Adrenal gland (tissue), 9 donors: ENCODE measurements at regions not wholly inside any gene's neighbourhood (a gene's known extent, or its start where the extent isn't known, plus 50 kb on each side); places are given as distances from the start of the nearest gene placed in this dataset.
"Not testable (repeated sequence)": the region's sequence is repeated elsewhere in the genome, so short reads cannot be mapped to it uniquely, and the experiment has no call there.

Experiments
- DNase-seq, 7 donors: peaks; one replicate each; pipeline ENCODE4 v3.0.0-alpha.2; 2019 to 2020
- H3K27ac ChIP-seq, 5 donors: fragments of 200-600 bp; sonication (generic) in 4 of 5; 1 replicate in 3 of 5; 2 replicates in 2 of 5; pipeline versions ENCODE4 v1.5.1 to v1.8.0; 2016 to 2020; ENCODE audit warnings: mild to moderate bottlenecking in 1 of 5
- H3K27me3 ChIP-seq: fragments of 200-600 bp; 2 replicates; pipeline ENCODE4 v1.8.0; 2021
- H3K36me3 ChIP-seq, 2 donors: fragments of 200-600 bp; replicated peaks in 1 of 2; 1 replicate in 1 of 2; 2 replicates in 1 of 2; pipeline versions ENCODE4 v1.5.1 to v1.8.0; 2018 to 2022
- H3K4me1 ChIP-seq, 2 donors: fragments of 200-600 bp; replicated peaks in 1 of 2; 1 replicate in 1 of 2; 2 replicates in 1 of 2; pipeline versions ENCODE4 v1.5.1 to v1.8.0; 2018 to 2021
- H3K4me3 ChIP-seq, 4 donors: fragments of 200-600 bp; sonication (generic) in 3 of 4; one replicate each; pipeline ENCODE4 v1.5.1; 2016 to 2018
- H3K9me3 ChIP-seq, 3 donors: fragments of 200-600 bp; sonication (generic) in 1 of 3; replicated peaks in 1 of 3; 1 replicate in 2 of 3; 2 replicates in 1 of 3; pipeline versions ENCODE4 v1.5.1 to v1.8.0; 2016 to 2021
- CTCF ChIP-seq, 6 experiments: fragments of 450-650 bp in 4 of 6; fragments of 200-600 bp in 2 of 6; sonication (generic) in 1 of 6; IDR thresholded peaks; 1 replicate in 5 of 6; 2 replicates in 1 of 6; pipeline versions ENCODE4 v1.5.1 to v1.8.0; 2016 to 2021; ENCODE audit warnings: antibody characterized with exemption in 6 of 6, mild to moderate bottlenecking in 2 of 6, moderate library complexity in 1 of 6
- POLR2A ChIP-seq, 2 donors: fragments of 450-650 bp; IDR thresholded peaks; one replicate each; pipeline ENCODE4 v1.6.1; 2017; ENCODE audit warnings: antibody characterized with exemption in 2 of 2, mild to moderate bottlenecking in 2 of 2, moderate library complexity in 1 of 2
- WGBS, 4 donors: extraction: QIAGEN DNeasy Blood & Tissue Kit in 2 of 4; methylation state at CpG; one replicate each; pipeline versions ENCODE4 v1.1.5 to v1.1.7; 2013 to 2017; 5-methylcytosine and 5-hydroxymethylcytosine counted together
- intact Hi-C, 2 donors: fragments of 100-400 bp; cut with DNase I; formaldehyde crosslinking; loops; one replicate each; pipeline versions ENCODE4 v1.14.1 to v1.15.0; 2022 to 2023
- donor health status: healthy with polysubstance abuse.
- donor health status: Bipolar disorder and iron deficiency.
- donor health status: DM: yes; HTN: yes; CAD: no.
- donor health status: DM: no; HTN: no; CAD: no.
- donor health status: DM: no; HTN: no; CAD: no.

GRCh38 chr3:597746-598145 lies 401.2 kb downstream of the CHL1 start:
- H3K27ac ChIP-seq, H3K36me3 ChIP-seq, H3K27me3 ChIP-seq, H3K4me3 ChIP-seq, intact Hi-C loops, DNase-seq, H3K9me3 ChIP-seq, H3K4me1 ChIP-seq: not testable (repeated sequence)
- 29 to 67% (median 40%) methylated on average over 1 of the region's 1 CpG for WGBS, 4 donors

- intact Hi-C loops, H3K27me3 ChIP-seq, DNase-seq, H3K9me3 ChIP-seq, H3K27ac ChIP-seq, H3K4me3 ChIP-seq, H3K4me1 ChIP-seq, H3K36me3 ChIP-seq: not testable (repeated sequence)
- 62 to 68% (median 63%) methylated on average over 4 of the region's 4 CpGs for WGBS, 4 donors
Observed at GRCh38 chr3:607480-607879, 410.9 kb downstream of the CHL1 start.

- DNase-seq = no peak
- H3K4me1 ChIP-seq = no peaks in the 10 kb centered on the region
- H3K9me3 ChIP-seq = no peaks in the 10 kb centered on the region
- intact Hi-C loops = no loop called here
- no peaks in the 10 kb centered on the region for H3K27me3 ChIP-seq
- TF ChIP-seq CTCF (IDR thresholded peaks at IDR 0.05) (no peak), POLR2A (IDR thresholded peaks at IDR 0.05) (no peak)
- H3K27ac ChIP-seq = no peak overlapping the region
- H3K36me3 ChIP-seq = no peaks in the 10 kb centered on the region
- no peak overlapping the region for H3K4me3 ChIP-seq
Observed at GRCh38 chr3:621714-622113, 425.2 kb downstream of the CHL1 start.

- no peak overlapping the region for H3K27ac ChIP-seq
- H3K27me3 ChIP-seq = no peaks in the 10 kb centered on the region
- no peak for DNase-seq
- WGBS, 4 donors = 80 to 92% (median 80%) methylated on average over 7 of the region's 7 CpGs
- no peaks in the 10 kb centered on the region for H3K9me3 ChIP-seq
- intact Hi-C loops = no loop called here
- H3K36me3 ChIP-seq = no peaks in the 10 kb centered on the region
- H3K4me3 ChIP-seq = no peak overlapping the region
- H3K4me1 ChIP-seq = no peaks in the 10 kb centered on the region
- TF ChIP-seq CTCF (IDR thresholded peaks at IDR 0.05) (no peak), POLR2A (IDR thresholded peaks at IDR 0.05) (no peak)
Observed at GRCh38 chr3:622314-622713, 425.8 kb downstream of the CHL1 start.

GRCh38 chr3:623914-624545 lies 427.5 kb downstream of the CHL1 start:
- no peaks in the 10 kb centered on the region for H3K4me1 ChIP-seq
- H3K4me3 ChIP-seq = no peak overlapping the region
- no peak for DNase-seq
- H3K9me3 ChIP-seq = no peaks in the 10 kb centered on the region
- 60 to 81% (median 70%) methylated on average over 4 of the region's 4 CpGs for WGBS, 4 donors
- no peak overlapping the region for H3K27ac ChIP-seq
- no peak for TF ChIP-seq POLR2A (IDR thresholded peaks at IDR 0.05)
- TF ChIP-seq CTCF (IDR thresholded peaks at IDR 0.05) = no peak
- no peaks in the 10 kb centered on the region for H3K27me3 ChIP-seq
- no peaks in the 10 kb centered on the region for H3K36me3 ChIP-seq
- intact Hi-C loops = no loop called here
